ENCODE measurements at regions not wholly inside any gene's neighbourhood (a gene's known extent, or its start where the extent isn't known, plus 50 kb on each side); places are given as distances from the start of the nearest gene placed in this dataset.

DNA sequence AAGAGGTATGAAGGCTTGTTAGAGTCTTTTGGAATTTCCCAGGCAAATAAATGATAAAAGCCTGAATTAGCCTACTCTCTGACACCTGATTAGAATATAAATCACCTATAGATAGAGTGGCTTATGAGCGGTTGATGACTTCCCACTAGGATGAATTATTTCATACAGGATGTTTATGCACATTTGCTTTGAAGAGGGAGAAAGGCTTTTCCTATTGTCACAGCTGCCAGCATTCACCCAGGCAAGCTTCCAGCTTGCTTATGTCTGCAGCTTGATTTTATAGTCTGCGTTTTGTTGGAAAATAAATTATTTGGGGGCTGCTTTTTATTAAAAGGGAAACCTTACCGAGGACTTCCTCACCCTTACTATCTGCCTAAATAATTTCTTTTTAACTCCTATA is 51.3 kb upstream of the EIF2S2 start:
- Histone ChIP-seq H3K4me3 (ENCODE audit: low read depth, low read length) (no peak overlapping the region), H3K27ac (no peak overlapping the region), H3K36me3 (replicated peaks) (no peaks in the 10 kb centered on the region), H3K27me3 (replicated peaks) (no peaks in the 10 kb centered on the region)
- in situ Hi-C loops (cut with HindIII; ENCODE audit: low pct_ligation_motif_present, low sequenced_read_pairs): no loop called here
- TF ChIP-seq, protein P1, sequence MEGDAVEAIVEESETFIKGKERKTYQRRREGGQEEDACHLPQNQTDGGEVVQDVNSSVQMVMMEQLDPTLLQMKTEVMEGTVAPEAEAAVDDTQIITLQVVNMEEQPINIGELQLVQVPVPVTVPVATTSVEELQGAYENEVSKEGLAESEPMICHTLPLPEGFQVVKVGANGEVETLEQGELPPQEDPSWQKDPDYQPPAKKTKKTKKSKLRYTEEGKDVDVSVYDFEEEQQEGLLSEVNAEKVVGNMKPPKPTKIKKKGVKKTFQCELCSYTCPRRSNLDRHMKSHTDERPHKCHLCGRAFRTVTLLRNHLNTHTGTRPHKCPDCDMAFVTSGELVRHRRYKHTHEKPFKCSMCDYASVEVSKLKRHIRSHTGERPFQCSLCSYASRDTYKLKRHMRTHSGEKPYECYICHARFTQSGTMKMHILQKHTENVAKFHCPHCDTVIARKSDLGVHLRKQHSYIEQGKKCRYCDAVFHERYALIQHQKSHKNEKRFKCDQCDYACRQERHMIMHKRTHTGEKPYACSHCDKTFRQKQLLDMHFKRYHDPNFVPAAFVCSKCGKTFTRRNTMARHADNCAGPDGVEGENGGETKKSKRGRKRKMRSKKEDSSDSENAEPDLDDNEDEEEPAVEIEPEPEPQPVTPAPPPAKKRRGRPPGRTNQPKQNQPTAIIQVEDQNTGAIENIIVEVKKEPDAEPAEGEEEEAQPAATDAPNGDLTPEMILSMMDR (IDR thresholded peaks at IDR 0.05; ENCODE audit: low read depth, low read length, missing control alignments): no peak
- DNase-seq: no peak

DNA sequence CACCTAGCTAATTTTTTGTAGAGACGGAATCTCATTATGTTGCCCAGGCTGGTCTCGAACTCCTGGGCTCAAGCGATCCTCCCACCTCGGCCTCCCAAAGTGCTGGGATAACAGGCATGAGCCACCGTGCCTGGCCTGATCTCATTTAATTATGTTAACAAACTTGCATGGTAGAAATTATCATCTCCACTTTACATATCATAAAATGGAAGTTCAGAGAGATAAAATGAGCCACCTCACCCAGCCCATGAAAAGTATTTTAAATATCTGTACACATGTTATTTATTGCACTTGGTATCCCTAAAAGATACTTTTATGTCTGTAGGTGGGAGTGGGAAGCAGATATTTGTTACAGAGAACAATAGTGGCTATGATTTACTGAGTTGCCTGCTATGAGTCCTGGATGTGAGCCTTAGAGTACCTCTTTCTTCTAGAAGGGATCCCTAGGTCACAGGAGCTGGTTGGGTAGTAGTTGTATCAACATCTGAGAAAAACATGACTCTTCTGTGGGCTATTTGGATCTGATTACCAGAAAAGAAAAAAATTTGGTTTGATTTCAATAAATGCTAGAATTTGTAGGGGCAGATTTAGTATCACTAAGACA is 52.4 kb upstream of the EIF2S2 start:
- Histone ChIP-seq H3K27ac (no peak overlapping the region), H3K4me3 (ENCODE audit: low read depth, low read length) (no peak overlapping the region), H3K36me3 (replicated peaks) (no peaks in the 10 kb centered on the region), H3K27me3 (replicated peaks) (no peaks in the 10 kb centered on the region)
- in situ Hi-C loops (cut with HindIII; ENCODE audit: low pct_ligation_motif_present, low sequenced_read_pairs): no loop called here
- DNase-seq: no peak
- TF ChIP-seq, protein P1 (IDR thresholded peaks at IDR 0.05; ENCODE audit: low read depth, low read length, missing control alignments): no peak

DNA sequence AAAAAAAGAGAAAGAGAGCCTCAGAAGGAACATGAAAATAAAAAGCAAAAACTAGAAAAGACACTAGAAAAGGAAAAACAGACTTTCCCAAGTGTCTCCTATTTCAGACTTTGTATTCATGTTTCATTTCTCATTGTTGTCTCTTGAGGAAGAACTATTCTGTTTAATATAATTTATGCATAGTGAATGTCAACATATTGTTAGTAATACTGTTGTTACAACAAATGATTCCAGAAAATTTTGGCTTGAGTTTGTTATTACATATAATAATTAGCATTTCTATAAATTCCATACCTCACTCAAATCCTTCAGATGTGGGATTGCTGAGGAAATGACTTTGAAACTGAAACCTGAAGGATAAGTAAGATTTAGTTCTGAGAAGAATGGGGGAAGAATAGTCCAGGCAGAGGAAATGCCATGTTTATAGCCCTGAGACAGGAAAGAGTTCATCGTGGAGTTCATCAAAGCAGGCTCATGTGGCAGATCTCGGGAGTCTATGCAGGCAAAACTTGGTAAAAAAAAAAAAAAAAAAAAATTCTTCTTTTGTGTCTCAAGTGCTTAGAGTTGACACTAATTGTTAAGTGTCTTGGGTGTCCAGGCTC is 53.1 kb upstream of the EIF2S2 start:
- no peaks in the 10 kb centered on the region for H3K27me3 ChIP-seq (replicated peaks)
- DNase-seq: no peak
- H3K36me3 ChIP-seq (replicated peaks): no peaks in the 10 kb centered on the region
- in situ Hi-C loops (cut with HindIII; ENCODE audit: low pct_ligation_motif_present, low sequenced_read_pairs): no loop called here
- no peak overlapping the region for H3K27ac ChIP-seq
- no peak overlapping the region for H3K4me3 ChIP-seq (ENCODE audit: low read depth, low read length)
- TF ChIP-seq, protein P1 (IDR thresholded peaks at IDR 0.05; ENCODE audit: low read depth, low read length, missing control alignments): no peak

DNA sequence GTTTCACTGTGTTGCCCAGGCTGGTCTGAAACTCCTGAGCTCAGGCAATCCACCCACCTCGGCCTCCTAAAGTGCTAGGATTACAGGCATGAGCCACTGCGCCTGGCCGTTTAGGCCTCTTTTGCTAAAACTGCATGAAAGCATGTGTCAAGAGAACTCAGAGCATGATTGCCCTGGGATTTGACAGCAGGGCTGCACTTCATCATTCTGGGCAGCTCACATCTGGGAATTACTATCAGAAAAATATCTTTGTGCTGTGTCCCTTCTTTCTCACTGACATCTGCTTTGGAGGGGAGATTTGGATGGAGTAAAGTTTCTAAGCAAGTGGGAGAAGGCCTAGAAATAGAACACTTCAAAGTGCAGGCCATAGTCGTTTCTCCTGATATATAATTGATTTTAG is 59.6 kb upstream of the EIF2S2 start:
- no peak for DNase-seq
- in situ Hi-C loops (cut with HindIII; ENCODE audit: low pct_ligation_motif_present, low sequenced_read_pairs): no loop called here
- no peaks in the 10 kb centered on the region for H3K36me3 ChIP-seq (replicated peaks)
- H3K27me3 ChIP-seq (replicated peaks): no peaks in the 10 kb centered on the region
- H3K27ac ChIP-seq: no peak overlapping the region
- TF ChIP-seq, protein P1 (IDR thresholded peaks at IDR 0.05; ENCODE audit: low read depth, low read length, missing control alignments): no peak
- H3K4me3 ChIP-seq (ENCODE audit: low read depth, low read length): no peak overlapping the region

DNA sequence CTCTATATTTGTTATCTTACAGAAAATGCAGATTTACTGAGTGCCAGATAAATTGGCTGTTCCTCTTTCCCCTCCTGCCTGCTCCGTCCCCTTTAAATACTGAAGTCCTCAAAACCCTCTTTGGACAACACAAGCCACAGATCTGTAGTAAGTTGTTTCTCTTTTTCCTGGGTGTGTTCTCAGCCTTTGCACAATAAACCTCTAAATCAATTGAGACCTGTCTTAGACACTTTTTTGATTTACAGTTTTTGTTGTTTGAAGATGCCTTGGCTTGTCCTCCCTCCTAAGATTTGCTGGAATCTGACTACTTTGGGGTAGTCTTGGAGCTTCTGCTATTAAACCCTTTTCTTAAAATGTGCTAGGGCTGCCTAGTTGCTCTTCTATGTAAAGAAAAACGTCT is 60.9 kb upstream of the EIF2S2 start:
- DNase-seq: no peak
- Histone ChIP-seq H3K27ac (no peak overlapping the region), H3K4me3 (ENCODE audit: low read depth, low read length) (no peak overlapping the region), H3K27me3 (replicated peaks) (no peaks in the 10 kb centered on the region), H3K36me3 (replicated peaks) (no peaks in the 10 kb centered on the region)
- in situ Hi-C loops (cut with HindIII; ENCODE audit: low pct_ligation_motif_present, low sequenced_read_pairs): no loop called here
- TF ChIP-seq, protein P1 (IDR thresholded peaks at IDR 0.05; ENCODE audit: low read depth, low read length, missing control alignments): no peak

DNA sequence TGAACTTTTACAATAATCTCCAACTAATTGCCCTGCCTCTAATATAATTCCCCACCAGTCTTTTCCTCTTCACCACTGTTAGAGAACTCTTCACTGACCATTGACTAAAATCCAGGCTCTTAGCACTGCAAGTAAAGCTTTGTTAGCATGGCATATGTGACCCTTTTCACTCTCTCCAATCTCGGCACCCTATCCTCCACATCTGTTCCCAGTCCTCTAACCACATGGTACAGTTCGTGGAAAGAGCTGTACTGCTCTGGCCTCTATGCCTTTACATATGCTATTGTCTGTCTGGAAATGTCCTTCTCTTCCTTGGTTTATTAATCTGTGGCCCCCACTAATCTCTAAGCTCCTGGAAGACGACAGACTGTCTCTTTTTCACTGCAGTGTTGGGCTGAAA is 63.0 kb upstream of the EIF2S2 start:
- Histone ChIP-seq H3K27ac (no peak overlapping the region), H3K4me3 (ENCODE audit: low read depth, low read length) (no peak overlapping the region), H3K36me3 (replicated peaks) (no peaks in the 10 kb centered on the region), H3K27me3 (replicated peaks) (no peaks in the 10 kb centered on the region)
- TF ChIP-seq, protein P1 (IDR thresholded peaks at IDR 0.05; ENCODE audit: low read depth, low read length, missing control alignments): no peak
- in situ Hi-C loops (cut with HindIII; ENCODE audit: low pct_ligation_motif_present, low sequenced_read_pairs): no loop called here
- DNase-seq: no peak
